HepG2 (cell line): ENCODE measurements at regions not wholly inside any gene's neighbourhood (a gene's known extent, or its start where the extent isn't known, plus 50 kb on each side); places are given as distances from the start of the nearest gene placed in this dataset.
"Not testable (repeated sequence)": the region's sequence is repeated elsewhere in the genome, so short reads cannot be mapped to it uniquely, and the experiment has no call there.

Experiments
- ATAC-seq: fragments of 200-7000 bp; cut with Tn5 transposase; 3 replicates; pipeline ENCODE4 v1.9.1; 2020; ENCODE audit warnings: mild to moderate bottlenecking, moderate library complexity
- BruUV-seq: library from RNA; stranded (reverse); fragments of 400-500 nt; replicated peaks from 2 replicates; lab custom pipeline; 2021; lab: Mats Ljungman, UMichigan
- CTCF ChIA-PET: fragments of 300-600 bp; formaldehyde crosslinking; extraction: SDS; loops from one replicate; lab custom pipeline; 2021; ENCODE audit warnings: low total read pairs, inconsistent platforms, low intra/inter-chr PET ratio; lab: Yijun Ruan, JAX
- POLR2A ChIA-PET: fragments of 350-600 bp; sonication (Branson Sonifier 250); formaldehyde crosslinking; loops from one replicate; lab custom pipeline; 2020; ENCODE audit warnings: antibody characterized with exemption, inconsistent platforms; lab: Yijun Ruan, JAX
- DNase-seq: peaks from one replicate; pipeline ENCODE4 v3.0.0-alpha.2; 2015; ENCODE audit warnings: low spot score
- FAIRE-seq: peaks from 3 replicates; lab custom pipeline; 2011; peaks lifted over from hg19 to GRCh38; lab: Jason Lieb, UNC
- H2AFZ ChIP-seq: one replicate; pipeline ENCODE4 v1.6.1; 2011; ENCODE audit warnings: low read length, inconsistent platforms
- H3K27ac ChIP-seq: fragments of 300-600 bp; 3 replicates; pipeline ENCODE4 v1.8.0; 2011; ENCODE audit warnings: mixed run types, mild to moderate bottlenecking, mixed read lengths, low read length, inconsistent platforms; ENCODE audit not compliant: insufficient read depth; ENCODE audit errors: extremely low read length
- H3K27me3 ChIP-seq, 2 experiments: fragments of 200-600 bp in 1 of 2; 2 replicates in 1 of 2; 3 replicates in 1 of 2; pipeline versions ENCODE4 v1.6.0 to v1.8.0; 2011; ENCODE audit warnings: low read length in 2 of 2, mild to moderate bottlenecking in 2 of 2, moderate library complexity in 2 of 2, inconsistent platforms in 1 of 2; ENCODE audit not compliant: insufficient read depth in 2 of 2, control insufficient read depth in 1 of 2
- H3K36me3 ChIP-seq, 2 experiments: fragments of 200-600 bp in 1 of 2; replicated peaks in 1 of 2; 2 replicates in 1 of 2; 3 replicates in 1 of 2; pipeline versions ENCODE4 v1.5.1 to v1.8.0; 2011; ENCODE audit warnings: low read length in 2 of 2, inconsistent platforms in 1 of 2; ENCODE audit not compliant: insufficient read depth in 2 of 2, control insufficient read depth in 1 of 2
- H3K4me1 ChIP-seq: 2 replicates; pipeline ENCODE4 v1.5.1; 2012; ENCODE audit warnings: low read length, inconsistent platforms; ENCODE audit not compliant: insufficient read depth
- H3K4me2 ChIP-seq: 2 replicates; pipeline ENCODE4 v1.6.0; 2011; ENCODE audit warnings: low read depth, low read length, inconsistent platforms
- H3K4me3 ChIP-seq, 3 experiments: fragments of 200-600 bp in 1 of 3; sonication (generic), shearing (Covaris generic) in 1 of 3; replicated peaks in 1 of 3; 2 replicates each; pipeline ENCODE4 v1.5.1; 2011 to 2016; ENCODE audit warnings: low read length in 3 of 3, inconsistent platforms in 2 of 3, low read depth in 2 of 3, mild to moderate bottlenecking in 2 of 3, control low read depth in 1 of 3, mixed read lengths in 1 of 3; ENCODE audit not compliant: insufficient read depth in 1 of 3
- H3K79me2 ChIP-seq: one replicate; pipeline ENCODE4 v1.6.1; 2011; ENCODE audit warnings: low read length, inconsistent platforms; ENCODE audit not compliant: insufficient read depth
- H3K9ac ChIP-seq: 2 replicates; pipeline ENCODE4 v1.6.0; 2011; ENCODE audit warnings: mild to moderate bottlenecking, low read depth, low read length, inconsistent platforms; ENCODE audit not compliant: insufficient read depth
- H3K9me3 ChIP-seq: 2 replicates; pipeline ENCODE4 v1.5.1; 2012; ENCODE audit warnings: mild to moderate bottlenecking, low read length
- H4K20me1 ChIP-seq: 2 replicates; pipeline ENCODE4 v1.6.0; 2011; ENCODE audit warnings: inconsistent platforms, mild to moderate bottlenecking, low read length, moderate library complexity; ENCODE audit not compliant: insufficient read depth
- IRF2 ChIP-seq: IDR thresholded peaks from 2 replicates; pipeline ENCODE4 v1.6.1; 2018; ENCODE audit warnings: missing genetic modification reagents, missing compliant biosample characterization
- ZNF253 ChIP-seq: sonication (generic); formaldehyde crosslinking; IDR thresholded peaks from 2 replicates; pipeline ENCODE4 v1.8.0; 2022; ENCODE audit warnings: mild to moderate bottlenecking, missing genetic modification reagents, borderline replicate concordance
- WGBS: methylation state at CpG from one replicate; pipeline ENCODE4 v1.1.6; 2017; ENCODE audit warnings: low lambda C conversion rate; 5-methylcytosine and 5-hydroxymethylcytosine counted together
- in situ Hi-C: cut with HindIII; loops from 2 replicates; pipeline ENCODE4 v1.10.0; 2017; ENCODE audit warnings: low pct_unique_long_range_greater_than_20kb; ENCODE audit not compliant: extremely low pct_ligation_motif_present
- intact Hi-C: fragments of 100-400 bp; cut with micrococcal nuclease; formaldehyde crosslinking; loops from one replicate; pipeline ENCODE4 v1.10.0; 2022; ENCODE audit not compliant: unreplicated experiment
- TF ChIP-seq, protein P1 (sequence below): sonication (generic); formaldehyde crosslinking; IDR thresholded peaks from 2 replicates; pipeline ENCODE4 v1.8.0; 2022; ENCODE audit warnings: mild to moderate bottlenecking, missing genetic modification reagents, moderate library complexity

DNA sequence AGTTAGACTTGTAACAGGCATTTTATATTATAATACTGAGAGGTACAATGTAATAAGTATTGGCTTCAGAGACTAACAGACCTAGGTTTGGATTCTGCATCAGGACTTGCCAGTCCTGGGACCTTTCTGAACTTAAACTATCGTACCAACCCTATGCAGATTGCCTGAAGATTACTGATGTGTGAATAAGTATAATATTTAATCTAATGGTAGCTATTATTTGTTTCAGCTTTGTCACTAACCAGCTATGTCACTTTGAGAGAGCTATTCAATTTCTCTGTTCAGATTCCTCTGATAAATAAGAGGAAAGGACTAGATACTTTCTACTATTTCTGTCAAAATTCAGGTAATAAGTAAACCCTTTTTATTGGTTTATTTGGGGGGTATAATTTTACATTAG is 184.4 kb upstream of the NECTIN3 start (continued):
- TF ChIP-seq, protein P1, sequence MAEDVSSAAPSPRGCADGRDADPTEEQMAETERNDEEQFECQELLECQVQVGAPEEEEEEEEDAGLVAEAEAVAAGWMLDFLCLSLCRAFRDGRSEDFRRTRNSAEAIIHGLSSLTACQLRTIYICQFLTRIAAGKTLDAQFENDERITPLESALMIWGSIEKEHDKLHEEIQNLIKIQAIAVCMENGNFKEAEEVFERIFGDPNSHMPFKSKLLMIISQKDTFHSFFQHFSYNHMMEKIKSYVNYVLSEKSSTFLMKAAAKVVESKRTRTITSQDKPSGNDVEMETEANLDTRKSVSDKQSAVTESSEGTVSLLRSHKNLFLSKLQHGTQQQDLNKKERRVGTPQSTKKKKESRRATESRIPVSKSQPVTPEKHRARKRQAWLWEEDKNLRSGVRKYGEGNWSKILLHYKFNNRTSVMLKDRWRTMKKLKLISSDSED, result no peak
- no peak for TF ChIP-seq ZNF253
- TF ChIP-seq IRF2, result no peak

DNA sequence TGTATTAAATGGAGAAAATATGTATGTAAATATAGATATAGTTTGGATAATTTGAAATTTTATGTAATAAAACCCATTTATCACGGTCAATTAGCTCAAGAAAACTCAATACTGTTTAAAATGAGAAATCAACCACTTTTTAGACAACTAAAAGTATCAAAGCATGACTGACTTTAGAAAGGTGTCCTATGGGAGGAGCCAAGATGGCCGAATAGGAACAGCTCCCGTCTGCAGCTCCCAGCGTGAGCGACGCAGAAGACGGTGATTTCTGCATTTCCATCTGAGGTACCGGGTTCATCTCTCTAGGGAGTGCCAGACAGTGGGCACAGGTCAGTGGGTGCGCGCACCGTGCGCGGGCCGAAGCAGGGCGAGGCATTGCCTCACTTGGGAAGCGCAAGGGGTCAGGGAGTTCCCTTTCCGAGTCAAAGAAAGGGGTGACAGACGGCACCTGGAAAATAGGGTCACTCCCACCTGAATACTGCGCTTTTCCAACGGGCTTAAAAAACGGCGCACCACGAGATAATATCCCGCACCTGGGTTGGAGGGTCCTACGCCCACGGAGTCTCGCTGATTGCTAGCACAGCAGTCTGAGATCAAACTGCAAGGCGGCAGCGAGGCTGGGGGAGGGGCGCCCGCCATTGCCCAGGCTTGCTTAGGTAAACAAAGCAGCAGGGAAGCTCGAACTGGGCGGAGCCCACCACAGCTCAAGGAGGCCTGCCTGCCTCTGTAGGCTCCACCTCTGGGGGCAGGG is 182.8 kb upstream of the NECTIN3 start:
- POLR2A ChIA-PET, in situ Hi-C loops: not testable (repeated sequence)
- 90% methylated on average over 27 of the region's 33 CpGs for WGBS

DNA sequence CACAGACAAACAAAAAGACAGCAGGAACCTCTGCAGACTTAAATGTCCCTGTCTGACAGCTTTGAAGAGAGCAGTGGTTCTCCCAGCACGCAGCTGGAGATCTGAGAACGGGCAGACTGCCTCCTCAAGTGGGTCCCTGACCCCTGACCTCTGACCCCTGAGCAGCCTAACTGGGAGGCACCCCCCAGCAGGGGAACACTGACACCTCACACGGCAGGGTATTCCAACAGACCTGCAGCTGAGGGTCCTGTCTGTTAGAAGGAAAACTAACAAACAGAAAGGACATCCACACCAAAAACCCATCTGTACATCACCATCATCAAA is 182.3 kb upstream of the NECTIN3 start:
- H3K4me2 ChIP-seq, ATAC-seq, H3K36me3 ChIP-seq, in situ Hi-C loops, H3K4me1 ChIP-seq, H3K27me3 ChIP-seq, POLR2A ChIA-PET, H2AFZ ChIP-seq, H3K79me2 ChIP-seq, H3K4me3 ChIP-seq, H3K27ac ChIP-seq, FAIRE-seq, BruUV-seq, intact Hi-C loops, H3K9me3 ChIP-seq, DNase-seq, H4K20me1 ChIP-seq, H3K9ac ChIP-seq, CTCF ChIA-PET: not testable (repeated sequence)
- WGBS, result no CpG with 5 or more reads among the region's 3 CpGs

More for the DNA sequence above, 182.8 kb upstream of the NECTIN3 start:
- H3K27me3 ChIP-seq, H3K4me1 ChIP-seq, H3K4me2 ChIP-seq, H3K36me3 ChIP-seq, ATAC-seq, BruUV-seq, H3K9me3 ChIP-seq, CTCF ChIA-PET, DNase-seq, H3K4me3 ChIP-seq, H3K79me2 ChIP-seq, H2AFZ ChIP-seq, H3K9ac ChIP-seq, H4K20me1 ChIP-seq, FAIRE-seq, H3K27ac ChIP-seq, intact Hi-C loops: not testable (repeated sequence)
